GM23248 (cell line): ENCODE measurements at regions not wholly inside any gene's neighbourhood (a gene's known extent, or its start where the extent isn't known, plus 50 kb on each side); places are given as distances from the start of the nearest gene placed in this dataset.

ENCODE experiments used
- DNase-seq: peaks from one replicate; pipeline ENCODE4 v3.0.0-alpha.2; 2015
- H2AFZ ChIP-seq: fragments of 200-600 bp; sonication (generic); 2 replicates; pipeline ENCODE4 v1.6.1; 2016; ENCODE audit warnings: antibody characterized with exemption
- H3F3A ChIP-seq: fragments of 200-600 bp; sonication (generic); 2 replicates; pipeline ENCODE4 v1.6.1; 2016; ENCODE audit warnings: mild to moderate bottlenecking, antibody characterized with exemption, mixed run types; ENCODE audit not compliant: insufficient read depth
- H3K27ac ChIP-seq: fragments of 200-600 bp; sonication (generic); 2 replicates; pipeline ENCODE4 v1.5.1; 2016; ENCODE audit warnings: mild to moderate bottlenecking
- H3K27me3 ChIP-seq: fragments of 200-600 bp; sonication (generic); replicated peaks from 2 replicates; pipeline ENCODE4 v1.6.1; 2016; ENCODE audit warnings: mild to moderate bottlenecking; ENCODE audit not compliant: insufficient read depth
- H3K36me3 ChIP-seq: fragments of 200-600 bp; sonication (generic); 2 replicates; pipeline ENCODE4 v1.6.1; 2016; ENCODE audit warnings: low read depth, mild to moderate bottlenecking
- H3K4me1 ChIP-seq: fragments of 200-600 bp; sonication (generic); 2 replicates; pipeline ENCODE4 v1.6.1; 2016; ENCODE audit warnings: mild to moderate bottlenecking; ENCODE audit not compliant: insufficient read depth
- H3K4me2 ChIP-seq: fragments of 200-600 bp; sonication (generic); one replicate; pipeline ENCODE4 v1.6.1; 2016; ENCODE audit warnings: mild to moderate bottlenecking; ENCODE audit not compliant: unreplicated experiment
- H3K4me3 ChIP-seq: fragments of 200-600 bp; sonication (generic); 2 replicates; pipeline ENCODE4 v1.5.1; 2016; ENCODE audit warnings: mild to moderate bottlenecking
- H3K79me2 ChIP-seq: fragments of 200-600 bp; sonication (generic); 2 replicates; pipeline ENCODE4 v1.6.1; 2016; ENCODE audit warnings: mild to moderate bottlenecking; ENCODE audit not compliant: insufficient read depth
- H3K9ac ChIP-seq: fragments of 200-600 bp; sonication (generic); 2 replicates; pipeline ENCODE4 v1.6.1; 2016; ENCODE audit warnings: mild to moderate bottlenecking
- H3K9me2 ChIP-seq: fragments of 200-600 bp; sonication (generic); 2 replicates; pipeline ENCODE4 v1.6.1; 2016; ENCODE audit warnings: mixed run types, mild to moderate bottlenecking, moderate library complexity; ENCODE audit not compliant: insufficient read depth
- H3K9me3 ChIP-seq: fragments of 200-600 bp; sonication (generic); one replicate; pipeline ENCODE4 v1.6.1; 2017; ENCODE audit warnings: low read depth
- H4K20me1 ChIP-seq: fragments of 200-600 bp; sonication (generic); 2 replicates; pipeline ENCODE4 v1.6.0; 2016; ENCODE audit not compliant: insufficient read depth
- EZH2 ChIP-seq: fragments of 200-600 bp; sonication (generic); IDR thresholded peaks from 2 replicates; pipeline ENCODE4 v1.6.1; 2018; ENCODE audit warnings: antibody characterized with exemption, mild to moderate bottlenecking; ENCODE audit not compliant: insufficient read depth, poor library complexity, severe bottlenecking
- EZH2phosphoT487 ChIP-seq: fragments of 200-600 bp; sonication (generic); IDR thresholded peaks from 2 replicates; pipeline ENCODE4 v1.6.1; 2018; ENCODE audit warnings: antibody characterized with exemption, moderate library complexity, mild to moderate bottlenecking, low read depth; ENCODE audit not compliant: insufficient read depth
- WGBS, 2 experiments: methylation state at CpG; one replicate each; pipeline ENCODE4 v1.1.6; 2015 to 2017; ENCODE audit warnings: low lambda C conversion rate in 2 of 2, low coverage in 1 of 2; ENCODE audit errors: missing lambda C conversion rate in 2 of 2; 5-methylcytosine and 5-hydroxymethylcytosine counted together
- in situ Hi-C: fragments of 300-500 bp; cut with MboI; formaldehyde crosslinking; loops from 2 replicates; pipeline ENCODE4 v1.15.0; 2020

- no peaks in the 10 kb centered on the region for H3K4me1 ChIP-seq
- in situ Hi-C loops = no loop called here
- H3K4me2 ChIP-seq = no peak overlapping the region
- H2AFZ ChIP-seq = no peak overlapping the region
- no peak overlapping the region for H3K9ac ChIP-seq
- no peak overlapping the region for H3K4me3 ChIP-seq
- no peak for DNase-seq
- no peaks in the 10 kb centered on the region for H4K20me1 ChIP-seq
- no peaks in the 10 kb centered on the region for H3K9me2 ChIP-seq
- no peaks in the 10 kb centered on the region for H3K36me3 ChIP-seq
- no peak overlapping the region for H3K27ac ChIP-seq
- no peaks in the 10 kb centered on the region for H3F3A ChIP-seq
- peaks cover 3% of the 10 kb centered on the region for H3K9me3 ChIP-seq
- H3K79me2 ChIP-seq = no peaks in the 10 kb centered on the region
- no peaks in the 10 kb centered on the region for H3K27me3 ChIP-seq
- no peak for TF ChIP-seq EZH2
- no peak for TF ChIP-seq EZH2phosphoT487
These were observed 388.7 kb upstream of the GHITM start for GRCh38 chr10:83750604-83751003.

DNA sequence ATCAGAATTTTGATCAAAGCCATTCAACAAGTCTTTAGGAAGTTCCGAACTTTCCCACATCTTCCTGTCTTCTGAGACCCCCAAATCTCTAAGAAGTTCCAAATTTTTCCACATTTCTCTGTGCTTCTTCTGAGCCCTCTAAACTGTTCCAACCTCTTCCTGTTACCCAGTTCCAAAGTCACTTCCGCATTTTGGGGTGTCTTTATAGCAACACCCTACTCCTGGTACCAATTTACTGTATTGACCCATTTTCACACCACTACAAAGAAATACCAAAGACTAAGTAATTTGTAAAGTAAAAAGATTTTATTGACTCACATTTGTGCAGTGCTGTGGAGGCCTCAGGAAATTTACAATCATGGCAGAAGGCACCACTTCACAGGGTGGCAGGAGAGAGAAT lies 385.8 kb upstream of the GHITM start:
- WGBS, 2 experiments = 36 to 44% methylated on average over 2 of the region's 2 CpGs
- Histone ChIP-seq H3K9me3 (peaks cover 6% of the 10 kb centered on the region), H3K27me3 (no peaks in the 10 kb centered on the region), H3F3A (no peaks in the 10 kb centered on the region), H3K79me2 (no peaks in the 10 kb centered on the region), H2AFZ (no peak overlapping the region), H3K9me2 (no peaks in the 10 kb centered on the region), H3K4me2 (no peak overlapping the region), H3K4me1 (no peaks in the 10 kb centered on the region), H3K27ac (no peak overlapping the region), H3K4me3 (no peak overlapping the region), H3K36me3 (no peaks in the 10 kb centered on the region), H4K20me1 (no peaks in the 10 kb centered on the region), H3K9ac (no peak overlapping the region)
- DNase-seq = no peak
- no peak for TF ChIP-seq EZH2phosphoT487
- TF ChIP-seq EZH2 = no peak
- in situ Hi-C loops = no loop called here

GRCh38 chr10:83754857-83755256 lies 384.5 kb upstream of the GHITM start:
- no peak overlapping the region for H3K9ac ChIP-seq
- in situ Hi-C loops = no loop called here
- H3F3A ChIP-seq = no peaks in the 10 kb centered on the region
- H3K27ac ChIP-seq = no peak overlapping the region
- no peaks in the 10 kb centered on the region for H3K79me2 ChIP-seq
- H4K20me1 ChIP-seq = no peaks in the 10 kb centered on the region
- no peaks in the 10 kb centered on the region for H3K4me1 ChIP-seq
- no peaks in the 10 kb centered on the region for H3K27me3 ChIP-seq
- no peak overlapping the region for H2AFZ ChIP-seq
- 4 to 11% methylated on average over 1 of the region's 1 CpG for WGBS, 2 experiments
- no peaks in the 10 kb centered on the region for H3K9me2 ChIP-seq
- H3K36me3 ChIP-seq = no peaks in the 10 kb centered on the region
- no peak overlapping the region for H3K4me2 ChIP-seq
- no peak overlapping the region for H3K4me3 ChIP-seq
- no peak for DNase-seq
- TF ChIP-seq EZH2 = no peak
- TF ChIP-seq EZH2phosphoT487 = no peak
- peaks cover 6% of the 10 kb centered on the region for H3K9me3 ChIP-seq

DNA sequence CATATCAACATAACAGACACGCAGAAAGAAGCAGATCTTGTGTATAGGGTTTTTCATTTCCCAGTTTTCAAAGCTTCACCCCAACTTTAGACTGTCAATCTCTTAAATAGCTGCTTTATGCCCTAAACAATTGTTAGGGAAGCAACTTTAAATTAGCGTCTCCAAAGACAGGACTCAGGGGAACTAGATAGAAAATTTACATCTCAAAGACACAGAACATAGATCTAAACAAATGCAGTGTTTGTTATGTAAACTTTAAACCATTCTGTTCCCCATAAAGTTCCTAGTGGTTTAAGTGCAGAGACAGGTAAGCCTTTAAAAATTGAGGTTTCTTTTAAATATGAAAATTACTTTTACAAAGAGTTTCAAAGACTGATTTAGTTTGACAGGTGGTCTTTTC lies 379.2 kb upstream of the GHITM start:
- no peak for DNase-seq
- no peaks in the 10 kb centered on the region for H3K79me2 ChIP-seq
- no peaks in the 10 kb centered on the region for H3K36me3 ChIP-seq
- no peaks in the 10 kb centered on the region for H3F3A ChIP-seq
- H4K20me1 ChIP-seq = no peaks in the 10 kb centered on the region
- H2AFZ ChIP-seq = no peak overlapping the region
- in situ Hi-C loops = no loop called here
- H3K9me3 ChIP-seq = peaks cover 6% of the 10 kb centered on the region
- H3K9ac ChIP-seq = no peak overlapping the region
- no peaks in the 10 kb centered on the region for H3K27me3 ChIP-seq
- H3K27ac ChIP-seq = no peak overlapping the region
- WGBS, 2 experiments = 12 to 16% methylated on average over 2 of the region's 2 CpGs
- no peaks in the 10 kb centered on the region for H3K4me1 ChIP-seq
- no peak for TF ChIP-seq EZH2phosphoT487
- no peak for TF ChIP-seq EZH2
- no peaks in the 10 kb centered on the region for H3K9me2 ChIP-seq
- no peak overlapping the region for H3K4me3 ChIP-seq
- no peak overlapping the region for H3K4me2 ChIP-seq

GRCh38 chr10:83764666-83765065 lies 374.6 kb upstream of the GHITM start:
- Histone ChIP-seq H4K20me1 (no peaks in the 10 kb centered on the region), H2AFZ (no peak overlapping the region), H3K4me2 (no peak overlapping the region), H3K9me2 (no peaks in the 10 kb centered on the region), H3K4me3 (no peak overlapping the region), H3K79me2 (no peaks in the 10 kb centered on the region), H3K27ac (no peak overlapping the region), H3K27me3 (no peaks in the 10 kb centered on the region), H3K9ac (no peak overlapping the region), H3K36me3 (no peaks in the 10 kb centered on the region), H3K9me3 (no peaks in the 10 kb centered on the region), H3F3A (no peaks in the 10 kb centered on the region), H3K4me1 (no peaks in the 10 kb centered on the region)
- DNase-seq = no peak
- WGBS, 2 experiments = 30 to 38% methylated on average over 5 of the region's 5 CpGs
- TF ChIP-seq EZH2phosphoT487 (no peak), EZH2 (no peak)
- in situ Hi-C loops = no loop called here
